Fibroblast of mammary gland (primary cell): ENCODE measurements at regions not wholly inside any gene's neighbourhood (a gene's known extent, or its start where the extent isn't known, plus 50 kb on each side); places are given as distances from the start of the nearest gene placed in this dataset.

Experiments
- DNase-seq: peaks from one replicate; pipeline ENCODE4 v3.0.0-alpha.2; 2010; ENCODE audit warnings: low read depth
- H3K4me3 ChIP-seq: 2 replicates; pipeline ENCODE4 v1.5.1; 2011; ENCODE audit warnings: low read depth, mild to moderate bottlenecking, low read length, moderate library complexity; ENCODE audit not compliant: control insufficient read depth
- TF ChIP-seq, protein P1 (sequence below): conservative IDR thresholded peaks from 2 replicates; pipeline ENCODE4 v1.5.1; 2011; ENCODE audit warnings: low read depth, low read length, inconsistent platforms; ENCODE audit not compliant: control insufficient read depth, insufficient read depth

GRCh38 chr12:98243190-98243589 is 272.2 kb upstream of the TMPO start:
- H3K4me3 ChIP-seq: no peak overlapping the region
- TF ChIP-seq, protein P1, sequence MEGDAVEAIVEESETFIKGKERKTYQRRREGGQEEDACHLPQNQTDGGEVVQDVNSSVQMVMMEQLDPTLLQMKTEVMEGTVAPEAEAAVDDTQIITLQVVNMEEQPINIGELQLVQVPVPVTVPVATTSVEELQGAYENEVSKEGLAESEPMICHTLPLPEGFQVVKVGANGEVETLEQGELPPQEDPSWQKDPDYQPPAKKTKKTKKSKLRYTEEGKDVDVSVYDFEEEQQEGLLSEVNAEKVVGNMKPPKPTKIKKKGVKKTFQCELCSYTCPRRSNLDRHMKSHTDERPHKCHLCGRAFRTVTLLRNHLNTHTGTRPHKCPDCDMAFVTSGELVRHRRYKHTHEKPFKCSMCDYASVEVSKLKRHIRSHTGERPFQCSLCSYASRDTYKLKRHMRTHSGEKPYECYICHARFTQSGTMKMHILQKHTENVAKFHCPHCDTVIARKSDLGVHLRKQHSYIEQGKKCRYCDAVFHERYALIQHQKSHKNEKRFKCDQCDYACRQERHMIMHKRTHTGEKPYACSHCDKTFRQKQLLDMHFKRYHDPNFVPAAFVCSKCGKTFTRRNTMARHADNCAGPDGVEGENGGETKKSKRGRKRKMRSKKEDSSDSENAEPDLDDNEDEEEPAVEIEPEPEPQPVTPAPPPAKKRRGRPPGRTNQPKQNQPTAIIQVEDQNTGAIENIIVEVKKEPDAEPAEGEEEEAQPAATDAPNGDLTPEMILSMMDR: no peak
- no peak for DNase-seq

- TF ChIP-seq, protein P1: no peak
- DNase-seq: no peak
- no peak overlapping the region for H3K4me3 ChIP-seq
Measured at GRCh38 chr12:98244136-98244535, 271.3 kb upstream of the TMPO start.

- TF ChIP-seq, protein P1: no peak
- DNase-seq: no peak
- H3K4me3 ChIP-seq: no peak overlapping the region
Measured at GRCh38 chr12:98253207-98254037, 262.0 kb upstream of the TMPO start.

DNA sequence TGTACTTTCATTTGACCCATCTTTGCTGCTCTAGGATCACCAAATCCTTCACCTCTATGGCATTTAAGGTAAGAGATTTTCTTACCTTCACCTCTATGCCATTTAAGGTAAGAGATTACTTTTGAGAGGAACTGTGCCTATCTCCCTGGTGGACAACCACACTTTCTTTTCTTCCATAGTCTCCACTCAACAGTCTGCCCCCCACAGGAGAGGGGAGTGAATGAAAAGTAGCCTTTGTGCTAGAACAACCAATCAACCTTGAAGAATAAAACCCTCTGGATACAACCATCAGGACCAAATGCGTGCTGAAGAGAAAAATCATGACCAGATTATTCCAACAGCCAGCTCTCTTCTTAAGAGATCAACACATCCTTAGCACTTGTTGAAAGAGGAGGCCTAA is 258.6 kb upstream of the TMPO start:
- no peak overlapping the region for H3K4me3 ChIP-seq
- TF ChIP-seq, protein P1: no peak
- no peak for DNase-seq

DNA sequence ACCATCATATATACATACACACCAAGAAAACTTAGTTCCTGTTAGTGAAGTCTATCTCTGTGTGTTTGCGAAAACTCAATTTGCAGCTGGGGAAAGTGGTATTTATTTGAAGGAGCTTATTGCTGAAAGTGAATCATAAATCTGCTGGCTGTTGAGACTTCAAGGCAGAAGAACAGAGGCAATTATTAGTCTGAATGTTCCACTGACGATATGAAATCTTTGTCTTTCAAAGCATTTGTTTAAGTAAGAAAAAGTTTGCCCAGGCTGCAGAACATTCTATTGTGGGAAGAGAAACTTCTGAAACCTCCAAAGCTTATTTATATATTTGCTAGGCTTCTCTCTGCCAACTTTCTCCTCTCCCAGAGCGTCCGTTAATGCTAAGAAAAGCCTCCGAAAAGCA is 255.7 kb upstream of the TMPO start:
- no peak overlapping the region for H3K4me3 ChIP-seq
- TF ChIP-seq, protein P1: no peak
- DNase-seq: no peak

- H3K4me3 ChIP-seq: no peak overlapping the region
- TF ChIP-seq, protein P1: no peak
- no peak for DNase-seq
Measured at GRCh38 chr12:98260276-98260675, 255.1 kb upstream of the TMPO start.

GRCh38 chr12:98262902-98263301 is 252.5 kb upstream of the TMPO start:
- TF ChIP-seq, protein P1: no peak
- no peak for DNase-seq
- no peak overlapping the region for H3K4me3 ChIP-seq
